PC-3 (cell line): ENCODE measurements at regions not wholly inside any gene's neighbourhood (a gene's known extent, or its start where the extent isn't known, plus 50 kb on each side); places are given as distances from the start of the nearest gene placed in this dataset.

Experiments
- EZH2 ChIP-seq: fragments of 300-600 bp; sonication (generic); IDR thresholded peaks from one replicate; pipeline ENCODE4 v1.6.1; 2017; ENCODE audit warnings: antibody characterized with exemption, mild to moderate bottlenecking, low read length; ENCODE audit not compliant: unreplicated experiment
- EZH2phosphoT487 ChIP-seq: fragments of 300-600 bp; sonication (generic); IDR thresholded peaks from 2 replicates; pipeline ENCODE4 v1.6.1; 2018; ENCODE audit warnings: mild to moderate bottlenecking, antibody characterized with exemption, low read length, borderline replicate concordance
- TF ChIP-seq, protein P1 (sequence below): fragments of 300-600 bp; sonication (generic); conservative IDR thresholded peaks from 2 replicates; pipeline ENCODE4 v1.5.1; 2017; ENCODE audit warnings: antibody characterized with exemption, low read depth, mild to moderate bottlenecking, low read length

DNA sequence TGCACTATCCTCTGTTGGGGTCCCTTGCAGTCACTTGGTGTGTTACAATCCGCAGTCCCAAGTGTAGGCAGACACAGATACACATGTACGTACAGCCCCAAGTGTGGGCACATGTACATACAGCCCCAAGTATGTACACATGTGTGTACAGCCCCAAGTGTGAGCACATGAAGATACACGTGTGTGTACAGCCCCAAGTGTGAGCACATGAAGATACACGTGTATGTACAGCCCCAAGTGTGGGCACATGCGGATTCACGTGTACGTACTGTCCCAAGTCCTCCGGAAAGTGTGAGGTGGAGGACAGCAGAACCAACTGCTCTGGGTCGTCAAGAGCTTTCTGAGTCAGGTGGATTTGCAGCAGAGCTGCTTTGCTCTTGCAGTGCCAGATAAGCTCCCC, 440.0 kb downstream of the ZNF516 start:
- TF ChIP-seq EZH2phosphoT487 (no peak), EZH2 (no peak)
- TF ChIP-seq, protein P1, sequence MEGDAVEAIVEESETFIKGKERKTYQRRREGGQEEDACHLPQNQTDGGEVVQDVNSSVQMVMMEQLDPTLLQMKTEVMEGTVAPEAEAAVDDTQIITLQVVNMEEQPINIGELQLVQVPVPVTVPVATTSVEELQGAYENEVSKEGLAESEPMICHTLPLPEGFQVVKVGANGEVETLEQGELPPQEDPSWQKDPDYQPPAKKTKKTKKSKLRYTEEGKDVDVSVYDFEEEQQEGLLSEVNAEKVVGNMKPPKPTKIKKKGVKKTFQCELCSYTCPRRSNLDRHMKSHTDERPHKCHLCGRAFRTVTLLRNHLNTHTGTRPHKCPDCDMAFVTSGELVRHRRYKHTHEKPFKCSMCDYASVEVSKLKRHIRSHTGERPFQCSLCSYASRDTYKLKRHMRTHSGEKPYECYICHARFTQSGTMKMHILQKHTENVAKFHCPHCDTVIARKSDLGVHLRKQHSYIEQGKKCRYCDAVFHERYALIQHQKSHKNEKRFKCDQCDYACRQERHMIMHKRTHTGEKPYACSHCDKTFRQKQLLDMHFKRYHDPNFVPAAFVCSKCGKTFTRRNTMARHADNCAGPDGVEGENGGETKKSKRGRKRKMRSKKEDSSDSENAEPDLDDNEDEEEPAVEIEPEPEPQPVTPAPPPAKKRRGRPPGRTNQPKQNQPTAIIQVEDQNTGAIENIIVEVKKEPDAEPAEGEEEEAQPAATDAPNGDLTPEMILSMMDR = no peak
